ENCODE measurements at regions not wholly inside any gene's neighbourhood (a gene's known extent, or its start where the extent isn't known, plus 50 kb on each side); places are given as distances from the start of the nearest gene placed in this dataset.

GRCh38 chr3:62942227-62942626 lies 67.0 kb upstream of the CADPS start:
- TF ChIP-seq CTCF (IDR thresholded peaks at IDR 0.05) (no peak), POLR2A (IDR thresholded peaks at IDR 0.05) (no peak)

All from heart left ventricle (tissue), 13 donors.